Gastroesophageal sphincter (tissue), 3 donors: ENCODE measurements at regions not wholly inside any gene's neighbourhood (a gene's known extent, or its start where the extent isn't known, plus 50 kb on each side); places are given as distances from the start of the nearest gene placed in this dataset.
"Not testable (repeated sequence)": the region's sequence is repeated elsewhere in the genome, so short reads cannot be mapped to it uniquely, and the experiment has no call there.

Experiments used
- CTCF ChIP-seq, 4 experiments: fragments of 200-600 bp in 2 of 4; fragments of 450-650 bp in 2 of 4; sonication (generic) in 1 of 4; IDR thresholded peaks; one replicate each; pipeline ENCODE4 v1.5.1; 2017 to 2019; ENCODE audit warnings: antibody characterized with exemption in 4 of 4, mild to moderate bottlenecking in 2 of 4, moderate library complexity in 2 of 4
- POLR2A ChIP-seq, 2 donors: fragments of 450-650 bp; IDR thresholded peaks; one replicate each; pipeline ENCODE4 v1.6.1; 2017; ENCODE audit warnings: antibody characterized with exemption in 2 of 2, mild to moderate bottlenecking in 2 of 2, moderate library complexity in 1 of 2
- POLR2AphosphoS5 ChIP-seq: sonication (generic); formaldehyde crosslinking; IDR thresholded peaks from one replicate; pipeline ENCODE4 v1.6.1; 2017; ENCODE audit warnings: antibody characterized with exemption

GRCh38 chr15:84390324-84390723 lies 154.8 kb downstream of the GOLGA6L4 start:
- not testable (repeated sequence) for TF ChIP-seq CTCF (IDR thresholded peaks at IDR 0.05); POLR2A (IDR thresholded peaks at IDR 0.05); POLR2AphosphoS5
